Transverse colon (tissue), 3 donors: ENCODE measurements at regions not wholly inside any gene's neighbourhood (a gene's known extent, or its start where the extent isn't known, plus 50 kb on each side); places are given as distances from the start of the nearest gene placed in this dataset.

Experiments
- CTCF ChIP-seq, 5 experiments: fragments of 200-600 bp in 3 of 5; fragments of 450-650 bp in 2 of 5; sonication (generic) in 3 of 5; IDR thresholded peaks; 1 replicate in 2 of 5; 2 replicates in 3 of 5; pipeline ENCODE4 v1.5.1; 2016 to 2017; ENCODE audit warnings: antibody characterized with exemption in 5 of 5, inconsistent platforms in 3 of 5, mild to moderate bottlenecking in 2 of 5, moderate library complexity in 1 of 5
- POLR2A ChIP-seq: fragments of 450-650 bp; IDR thresholded peaks from one replicate; pipeline ENCODE4 v1.6.1; 2016; ENCODE audit warnings: antibody characterized with exemption, mild to moderate bottlenecking, moderate library complexity

- TF ChIP-seq POLR2A = no peak
- TF ChIP-seq CTCF (IDR thresholded peaks at IDR 0.05) = no peak
Measured at GRCh38 chr7:119123326-119123725, 898.8 kb downstream of the ANKRD7 start.
